Neural cell (in vitro differentiated cells): ENCODE measurements at regions not wholly inside any gene's neighbourhood (a gene's known extent, or its start where the extent isn't known, plus 50 kb on each side); places are given as distances from the start of the nearest gene placed in this dataset.

Source experiments
- H2AFZ ChIP-seq: fragments of 200-600, 300-800 bp; sonication (generic), shearing (Covaris generic); 2 replicates; pipeline ENCODE4 v1.6.0; 2014; ENCODE audit warnings: low read depth, mild to moderate bottlenecking, antibody characterized with exemption, low read length, moderate library complexity
- H3F3A ChIP-seq: fragments of 200-600 bp; shearing (Covaris generic); 2 replicates; pipeline ENCODE4 v1.6.1; 2016; ENCODE audit warnings: mild to moderate bottlenecking, moderate library complexity, mixed read lengths, antibody characterized with exemption, low read length; ENCODE audit not compliant: insufficient read depth, poor library complexity, severe bottlenecking
- H3K27ac ChIP-seq: fragments of 200-600, 300-800 bp; sonication (generic), shearing (Covaris generic); 2 replicates; pipeline ENCODE4 v1.5.1; 2014; ENCODE audit warnings: mild to moderate bottlenecking, low read length, moderate library complexity
- H3K27me3 ChIP-seq: fragments of 300-800, 200-600 bp; sonication (generic), shearing (Covaris generic); 2 replicates; pipeline ENCODE4 v1.6.0; 2014; ENCODE audit warnings: mild to moderate bottlenecking, low read depth, low read length, moderate library complexity; ENCODE audit not compliant: insufficient read depth
- H3K36me3 ChIP-seq: fragments of 300-800, 200-600 bp; sonication (generic), shearing (Covaris generic); 2 replicates; pipeline ENCODE4 v1.5.1; 2014; ENCODE audit warnings: mild to moderate bottlenecking, antibody characterized with exemption, low read length, moderate library complexity; ENCODE audit not compliant: insufficient read depth
- H3K4me2 ChIP-seq: fragments of 300-800, 200-600 bp; sonication (generic), shearing (Covaris generic); 2 replicates; pipeline ENCODE4 v1.6.0; 2014; ENCODE audit warnings: mild to moderate bottlenecking, low read length
- H3K4me3 ChIP-seq: fragments of 300-800, 200-600 bp; sonication (generic), shearing (Covaris generic); 2 replicates; pipeline ENCODE4 v1.5.1; 2014; ENCODE audit warnings: mild to moderate bottlenecking, low read length, moderate library complexity
- H3K79me2 ChIP-seq: fragments of 200-600 bp; shearing (Covaris generic); replicated peaks from 2 replicates; pipeline ENCODE4 v1.6.0; 2014; ENCODE audit warnings: mild to moderate bottlenecking, low read length, moderate library complexity; ENCODE audit not compliant: insufficient read depth
- H3K9ac ChIP-seq: fragments of 300-800, 200-600 bp; sonication (generic), shearing (Covaris generic); 2 replicates; pipeline ENCODE4 v1.6.1; 2016; ENCODE audit warnings: mild to moderate bottlenecking, low read length, mixed read lengths
- H3K9me2 ChIP-seq: fragments of 200-600 bp; shearing (Covaris generic); 2 replicates; pipeline ENCODE4 v1.6.1; 2016; ENCODE audit warnings: mild to moderate bottlenecking, low read length, mixed read lengths; ENCODE audit not compliant: insufficient read depth
- H3K9me3 ChIP-seq: fragments of 200-600, 300-800 bp; sonication (generic), shearing (Covaris generic); 2 replicates; pipeline ENCODE4 v1.6.1; 2016; ENCODE audit warnings: mild to moderate bottlenecking, mixed run types, low read length, moderate library complexity, mixed read lengths
- H4K20me1 ChIP-seq: fragments of 200-600 bp; shearing (Covaris generic); 2 replicates; pipeline ENCODE4 v1.6.1; 2016; ENCODE audit warnings: mild to moderate bottlenecking, mixed run types; ENCODE audit not compliant: insufficient read depth
- CTCF ChIP-seq: fragments of 450-650 bp; IDR thresholded peaks from 2 replicates; pipeline ENCODE4 v1.5.1; 2014; ENCODE audit warnings: antibody characterized with exemption, mild to moderate bottlenecking, moderate library complexity; ENCODE audit not compliant: poor library complexity, severe bottlenecking
- EP300 ChIP-seq: fragments of 450-650 bp; conservative IDR thresholded peaks from 2 replicates; pipeline ENCODE4 v1.6.1; 2014; ENCODE audit warnings: antibody characterized with exemption, mild to moderate bottlenecking, moderate library complexity; ENCODE audit not compliant: poor library complexity, severe bottlenecking
- EZH2 ChIP-seq: fragments of 200-600, 300-800 bp; shearing (Covaris generic), sonication (generic); IDR thresholded peaks from 2 replicates; pipeline ENCODE4 v1.6.1; 2014; ENCODE audit warnings: antibody characterized with exemption, low read length, borderline replicate concordance, mild to moderate bottlenecking; ENCODE audit not compliant: insufficient read depth, poor library complexity, severe bottlenecking
- MXI1 ChIP-seq: fragments of 450-650 bp; conservative IDR thresholded peaks from 2 replicates; pipeline ENCODE4 v1.6.1; 2014; ENCODE audit warnings: antibody characterized with exemption, mild to moderate bottlenecking; ENCODE audit not compliant: poor library complexity, severe bottlenecking
- POLR2AphosphoS5 ChIP-seq: IDR thresholded peaks from 2 replicates; pipeline ENCODE4 v1.6.1; 2012
- RAD21 ChIP-seq: fragments of 450-650 bp; conservative IDR thresholded peaks from 2 replicates; pipeline ENCODE4 v1.6.1; 2014; ENCODE audit warnings: antibody characterized with exemption, mild to moderate bottlenecking, moderate library complexity
- SMC3 ChIP-seq: fragments of 450-650 bp; conservative IDR thresholded peaks from 2 replicates; pipeline ENCODE4 v1.6.1; 2014; ENCODE audit warnings: antibody characterized with exemption, mild to moderate bottlenecking, moderate library complexity; ENCODE audit not compliant: poor library complexity
- TAF1 ChIP-seq: IDR thresholded peaks from 2 replicates; pipeline ENCODE4 v1.6.1; 2012; ENCODE audit warnings: low read depth
- TF ChIP-seq, protein P1 (sequence below): IDR thresholded peaks from 2 replicates; pipeline ENCODE4 v1.6.1; 2012; ENCODE audit warnings: borderline replicate concordance

- no peaks in the 10 kb centered on the region for H3K9me2 ChIP-seq
- no peaks in the 10 kb centered on the region for H3F3A ChIP-seq
- no peaks in the 10 kb centered on the region for H4K20me1 ChIP-seq
- H3K9me3 ChIP-seq = no peaks in the 10 kb centered on the region
- no peak for TF ChIP-seq CTCF
- TF ChIP-seq RAD21 = no peak
- no peak for TF ChIP-seq EZH2
- no peak for TF ChIP-seq EP300
- TF ChIP-seq MXI1 = no peak
- TF ChIP-seq TAF1 = no peak
- TF ChIP-seq SMC3 = no peak
- TF ChIP-seq POLR2AphosphoS5 = no peak
- no peak overlapping the region for H3K4me3 ChIP-seq
- H3K4me2 ChIP-seq = no peak overlapping the region
- H3K27me3 ChIP-seq = no peaks in the 10 kb centered on the region
- H3K79me2 ChIP-seq = no peaks in the 10 kb centered on the region
- H2AFZ ChIP-seq = no peak overlapping the region
- no peaks in the 10 kb centered on the region for H3K36me3 ChIP-seq
- no peak overlapping the region for H3K9ac ChIP-seq
- no peak overlapping the region for H3K27ac ChIP-seq
These were observed 319.6 kb upstream of the TMPRSS15 start for GRCh38 chr21:18723171-18723570.

GRCh38 chr21:18725653-18726052, 322.1 kb upstream of the TMPRSS15 start:
- Histone ChIP-seq H3K4me2 (no peak overlapping the region), H2AFZ (no peak overlapping the region), H3K27me3 (no peaks in the 10 kb centered on the region), H3K79me2 (no peaks in the 10 kb centered on the region), H3K36me3 (no peaks in the 10 kb centered on the region), H3F3A (no peaks in the 10 kb centered on the region), H3K9me2 (no peaks in the 10 kb centered on the region), H3K4me3 (no peak overlapping the region), H3K9ac (no peak overlapping the region), H3K9me3 (no peaks in the 10 kb centered on the region), H4K20me1 (no peaks in the 10 kb centered on the region), H3K27ac (no peak overlapping the region)
- TF ChIP-seq CTCF (no peak), MXI1 (no peak), RAD21 (no peak), POLR2AphosphoS5 (no peak), TAF1 (no peak), SMC3 (no peak), EP300 (no peak), EZH2 (no peak)
- TF ChIP-seq, protein P1, sequence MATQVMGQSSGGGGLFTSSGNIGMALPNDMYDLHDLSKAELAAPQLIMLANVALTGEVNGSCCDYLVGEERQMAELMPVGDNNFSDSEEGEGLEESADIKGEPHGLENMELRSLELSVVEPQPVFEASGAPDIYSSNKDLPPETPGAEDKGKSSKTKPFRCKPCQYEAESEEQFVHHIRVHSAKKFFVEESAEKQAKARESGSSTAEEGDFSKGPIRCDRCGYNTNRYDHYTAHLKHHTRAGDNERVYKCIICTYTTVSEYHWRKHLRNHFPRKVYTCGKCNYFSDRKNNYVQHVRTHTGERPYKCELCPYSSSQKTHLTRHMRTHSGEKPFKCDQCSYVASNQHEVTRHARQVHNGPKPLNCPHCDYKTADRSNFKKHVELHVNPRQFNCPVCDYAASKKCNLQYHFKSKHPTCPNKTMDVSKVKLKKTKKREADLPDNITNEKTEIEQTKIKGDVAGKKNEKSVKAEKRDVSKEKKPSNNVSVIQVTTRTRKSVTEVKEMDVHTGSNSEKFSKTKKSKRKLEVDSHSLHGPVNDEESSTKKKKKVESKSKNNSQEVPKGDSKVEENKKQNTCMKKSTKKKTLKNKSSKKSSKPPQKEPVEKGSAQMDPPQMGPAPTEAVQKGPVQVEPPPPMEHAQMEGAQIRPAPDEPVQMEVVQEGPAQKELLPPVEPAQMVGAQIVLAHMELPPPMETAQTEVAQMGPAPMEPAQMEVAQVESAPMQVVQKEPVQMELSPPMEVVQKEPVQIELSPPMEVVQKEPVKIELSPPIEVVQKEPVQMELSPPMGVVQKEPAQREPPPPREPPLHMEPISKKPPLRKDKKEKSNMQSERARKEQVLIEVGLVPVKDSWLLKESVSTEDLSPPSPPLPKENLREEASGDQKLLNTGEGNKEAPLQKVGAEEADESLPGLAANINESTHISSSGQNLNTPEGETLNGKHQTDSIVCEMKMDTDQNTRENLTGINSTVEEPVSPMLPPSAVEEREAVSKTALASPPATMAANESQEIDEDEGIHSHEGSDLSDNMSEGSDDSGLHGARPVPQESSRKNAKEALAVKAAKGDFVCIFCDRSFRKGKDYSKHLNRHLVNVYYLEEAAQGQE = no peak
